C4-2B (cell line): ENCODE measurements at regions not wholly inside any gene's neighbourhood (a gene's known extent, or its start where the extent isn't known, plus 50 kb on each side); places are given as distances from the start of the nearest gene placed in this dataset.

Experiments
- ZFX ChIP-seq: fragments of 450-650 bp; IDR thresholded peaks from 2 replicates; pipeline ENCODE4 v1.6.1; 2017
- TF ChIP-seq, protein P1 (sequence below): fragments of 450-650 bp; conservative IDR thresholded peaks from 2 replicates; pipeline ENCODE4 v1.5.1; 2017; ENCODE audit warnings: mild to moderate bottlenecking

DNA sequence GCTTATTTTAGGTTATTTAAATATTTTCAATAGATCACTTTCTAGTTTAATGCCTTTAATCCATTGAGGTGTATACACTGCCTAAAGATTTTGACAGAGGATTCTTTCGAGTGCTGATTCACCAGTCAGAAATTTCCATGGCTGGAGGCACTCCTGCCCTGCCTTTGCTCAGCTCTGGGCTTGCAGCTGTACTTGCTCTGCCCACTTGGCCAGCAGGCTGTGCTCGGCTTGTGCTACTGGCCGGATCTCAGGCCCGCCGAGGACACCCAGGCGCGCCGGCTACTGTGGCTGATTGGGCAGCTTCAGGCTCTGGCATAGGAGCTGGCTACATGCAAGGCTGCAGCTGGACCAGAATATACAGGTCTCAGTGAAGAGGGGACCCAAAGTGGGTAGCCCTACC lies 675.1 kb upstream of the MMS22L start:
- TF ChIP-seq, protein P1, sequence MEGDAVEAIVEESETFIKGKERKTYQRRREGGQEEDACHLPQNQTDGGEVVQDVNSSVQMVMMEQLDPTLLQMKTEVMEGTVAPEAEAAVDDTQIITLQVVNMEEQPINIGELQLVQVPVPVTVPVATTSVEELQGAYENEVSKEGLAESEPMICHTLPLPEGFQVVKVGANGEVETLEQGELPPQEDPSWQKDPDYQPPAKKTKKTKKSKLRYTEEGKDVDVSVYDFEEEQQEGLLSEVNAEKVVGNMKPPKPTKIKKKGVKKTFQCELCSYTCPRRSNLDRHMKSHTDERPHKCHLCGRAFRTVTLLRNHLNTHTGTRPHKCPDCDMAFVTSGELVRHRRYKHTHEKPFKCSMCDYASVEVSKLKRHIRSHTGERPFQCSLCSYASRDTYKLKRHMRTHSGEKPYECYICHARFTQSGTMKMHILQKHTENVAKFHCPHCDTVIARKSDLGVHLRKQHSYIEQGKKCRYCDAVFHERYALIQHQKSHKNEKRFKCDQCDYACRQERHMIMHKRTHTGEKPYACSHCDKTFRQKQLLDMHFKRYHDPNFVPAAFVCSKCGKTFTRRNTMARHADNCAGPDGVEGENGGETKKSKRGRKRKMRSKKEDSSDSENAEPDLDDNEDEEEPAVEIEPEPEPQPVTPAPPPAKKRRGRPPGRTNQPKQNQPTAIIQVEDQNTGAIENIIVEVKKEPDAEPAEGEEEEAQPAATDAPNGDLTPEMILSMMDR = no peak
- no peak for TF ChIP-seq ZFX
